ENCODE measurements at regions not wholly inside any gene's neighbourhood (a gene's known extent, or its start where the extent isn't known, plus 50 kb on each side); places are given as distances from the start of the nearest gene placed in this dataset.

GRCh38 chr15:88986949-88987590 is 73.9 kb upstream of the MFGE8 start (continued):
- TF ChIP-seq CTCF (IDR thresholded peaks at IDR 0.05 in 2 of 3, conservative IDR thresholded peaks at IDR 0.05 in 1 of 3; ENCODE audit: insufficient read depth in 2 of 3, low read depth in 1 of 3, low read length in 3 of 3) = peak in 2 of 3 experiments; percentile 27 to 36; a peak in 3 of 6 replicates
- no peak for TF ChIP-seq AFF4 (CRISPR knock-in tag; IDR thresholded peaks at IDR 0.05)
- TF ChIP-seq POLR2G (IDR thresholded peaks at IDR 0.05; ENCODE audit: low read depth, low read length) = peak; percentile 48; the same call in 1 of the 2 replicates
- peak; percentile 38 for TF ChIP-seq PRDM10 (IDR thresholded peaks at IDR 0.05; ENCODE audit: partially characterized antibody)
- TF ChIP-seq ZNF766 (CRISPR knock-in tag; conservative IDR thresholded peaks at IDR 0.05) = peak; percentile 28; the same call in 1 of the 2 replicates
- TF ChIP-seq ZBTB7A (IDR thresholded peaks at IDR 0.05; ENCODE audit: borderline replicate concordance, control insufficient read depth, low read depth, low read length) = peak; percentile 58
- no peak for TF ChIP-seq CAMTA2 (CRISPR knock-in tag; conservative IDR thresholded peaks at IDR 0.05)
- no peak for TF ChIP-seq SMAD3 (CRISPR knock-in tag; conservative IDR thresholded peaks at IDR 0.05)
- no peak for TF ChIP-seq SIRT6 (IDR thresholded peaks at IDR 0.05; ENCODE audit: low read depth, low read length)
- no peak for TF ChIP-seq WHSC1 (IDR thresholded peaks at IDR 0.05; ENCODE audit: low read length)
- 0 out of 4 replicates have a peak, but pooled peaks of 1 of the 2 experiments have one; percentile 15 for TF ChIP-seq NONO (IDR thresholded peaks at IDR 0.05; ENCODE audit: low read depth in 2 of 2, low read length in 1 of 2)
- TF ChIP-seq RBFOX2 (IDR thresholded peaks at IDR 0.05; ENCODE audit: low read depth, low read length) = peak; percentile 49
- TF ChIP-seq MAZ (CRISPR knock-in tag; conservative IDR thresholded peaks at IDR 0.05 in 1 of 2, IDR thresholded peaks at IDR 0.05 in 1 of 2) = peak in 1 of 2 experiments; percentile 50; a peak in 2 of 4 replicates
- no peak for TF ChIP-seq NR4A1 (CRISPR knock-in tag; IDR thresholded peaks at IDR 0.05)
- 0 out of 2 replicates have a peak, but pooled peaks have one; percentile 1 for TF ChIP-seq NR4A1 (tag; IDR thresholded peaks at IDR 0.05)
- peak; percentile 11; the same call in 1 of the 2 replicates for TF ChIP-seq ZBTB9 (CRISPR knock-in tag; IDR thresholded peaks at IDR 0.05)

All from K562 (cell line).